Caco-2 (cell line): ENCODE measurements at regions not wholly inside any gene's neighbourhood (a gene's known extent, or its start where the extent isn't known, plus 50 kb on each side); places are given as distances from the start of the nearest gene placed in this dataset.

Source experiments
- BruUV-seq: library from RNA; stranded (reverse); fragments of 400-500 nt; replicated peaks from 2 replicates; lab custom pipeline; 2021; lab: Mats Ljungman, UMichigan
- CTCF ChIA-PET: fragments of 300-600 bp; sonication (Branson Sonifier 250); formaldehyde crosslinking; loops from one replicate; lab custom pipeline; 2022; ENCODE audit warnings: antibody characterized with exemption; lab: Charles Lee
- POLR2A ChIA-PET: fragments of 300-600 bp; sonication (Branson Sonifier 250); formaldehyde crosslinking; loops from one replicate; lab custom pipeline; 2022; ENCODE audit warnings: antibody characterized with exemption; lab: Charles Lee
- DNase-seq, 2 experiments: peaks; one replicate each; pipeline versions ENCODE4 v3.0.0 to v3.0.0-alpha.2; 2020 to 2022
- H3K27me3 ChIP-seq: replicated peaks from 2 replicates; pipeline ENCODE4 v1.6.0; 2011; ENCODE audit warnings: low read length; ENCODE audit not compliant: control insufficient read depth, insufficient read depth
- H3K36me3 ChIP-seq: 2 replicates; pipeline ENCODE4 v1.5.1; 2011; ENCODE audit warnings: low read length; ENCODE audit not compliant: control insufficient read depth, insufficient read depth
- H3K4me1 ChIP-seq: fragments of 250-450 bp; sonication (Bioruptor Pico); 2 replicates; pipeline ENCODE4 v1.5.1; 2020; ENCODE audit warnings: mild to moderate bottlenecking
- H3K4me3 ChIP-seq: 2 replicates; pipeline ENCODE4 v1.5.1; 2011; ENCODE audit warnings: low read depth, mild to moderate bottlenecking, control low read depth, low read length
- H3K9me3 ChIP-seq: fragments of 250-450 bp; sonication (Bioruptor Pico); 2 replicates; pipeline ENCODE4 v1.5.1; 2020; ENCODE audit warnings: mild to moderate bottlenecking, moderate library complexity
- H3K27ac Mint-ChIP-seq: one replicate; pipeline ENCODE4 v1.8.0; 2022; ENCODE audit warnings: mixed read lengths; ENCODE audit not compliant: unreplicated experiment
- H3K27me3 Mint-ChIP-seq: one replicate; pipeline ENCODE4 v1.8.0; 2022; ENCODE audit warnings: mixed read lengths; ENCODE audit not compliant: insufficient read depth, unreplicated experiment
- H3K36me3 Mint-ChIP-seq: one replicate; pipeline ENCODE4 v1.8.0; 2022; ENCODE audit warnings: mild to moderate bottlenecking, mixed read lengths; ENCODE audit not compliant: insufficient read depth, unreplicated experiment
- H3K4me1 Mint-ChIP-seq: one replicate; pipeline ENCODE4 v1.8.0; 2022; ENCODE audit warnings: low read depth, mixed read lengths; ENCODE audit not compliant: unreplicated experiment
- H3K4me3 Mint-ChIP-seq: one replicate; pipeline ENCODE4 v1.8.0; 2022; ENCODE audit warnings: mild to moderate bottlenecking, moderate library complexity, mixed read lengths; ENCODE audit not compliant: unreplicated experiment
- H3K9me3 Mint-ChIP-seq: one replicate; pipeline ENCODE4 v1.8.0; 2022; ENCODE audit warnings: mixed read lengths; ENCODE audit not compliant: unreplicated experiment
- CTCF ChIP-seq, 2 experiments: fragments of 200-600 bp in 1 of 2; IDR thresholded peaks; 1 replicate in 1 of 2; 2 replicates in 1 of 2; pipeline versions ENCODE4 v1.5.1 to v1.8.0; 2011 to 2022; ENCODE audit warnings: antibody characterized with exemption in 1 of 2, control low read depth in 1 of 2, inconsistent platforms in 1 of 2, low read depth in 1 of 2, low read length in 1 of 2, mild to moderate bottlenecking in 1 of 2, moderate library complexity in 1 of 2; ENCODE audit not compliant: insufficient read depth in 1 of 2, severe bottlenecking in 1 of 2, unreplicated experiment in 1 of 2
- intact Hi-C: fragments of 100-400 bp; cut with micrococcal nuclease; formaldehyde crosslinking; loops from one replicate; pipeline ENCODE4 v1.10.0; 2022; ENCODE audit not compliant: unreplicated experiment

- H3K4me1 ChIP-seq: no peaks in the 10 kb centered on the region
- H3K36me3 ChIP-seq: no peaks in the 10 kb centered on the region
- DNase-seq: no peak
- H3K4me3 Mint-ChIP-seq: no peak overlapping the region
- H3K9me3 ChIP-seq: no peaks in the 10 kb centered on the region
- POLR2A ChIA-PET: no interaction called here
- no TSS peak for BruUV-seq
- no peaks in the 10 kb centered on the region for H3K27me3 ChIP-seq
- intact Hi-C loops: no loop called here
- no peaks in the 10 kb centered on the region for H3K36me3 Mint-ChIP-seq
- H3K27ac Mint-ChIP-seq: no peak overlapping the region
- H3K27me3 Mint-ChIP-seq: peaks cover 1% of the 10 kb centered on the region
- no peaks in the 10 kb centered on the region for H3K9me3 Mint-ChIP-seq
- CTCF ChIA-PET: no interaction called here
- H3K4me3 ChIP-seq: no peak overlapping the region
- H3K4me1 Mint-ChIP-seq: no peaks in the 10 kb centered on the region
- no peak for TF ChIP-seq CTCF (IDR thresholded peaks at IDR 0.05; ENCODE audit: insufficient read depth in 1 of 2, low read depth in 1 of 2, low read length in 1 of 2, severe bottlenecking in 1 of 2, unreplicated experiment in 1 of 2)
These were observed 274.3 kb downstream of the GAS1 start for GRCh38 chr9:86672966-86673365.

- Histone ChIP-seq H3K9me3 (no peaks in the 10 kb centered on the region), H3K27me3 (no peaks in the 10 kb centered on the region), H3K4me1 (no peaks in the 10 kb centered on the region), H3K36me3 (no peaks in the 10 kb centered on the region), H3K4me3 (no peak overlapping the region)
- BruUV-seq: no TSS peak
- Mint-ChIP-seq H3K4me1 (no peaks in the 10 kb centered on the region), H3K36me3 (no peaks in the 10 kb centered on the region), H3K27ac (no peak overlapping the region), H3K9me3 (no peaks in the 10 kb centered on the region), H3K4me3 (no peak overlapping the region), H3K27me3 (peaks cover 3% of the 10 kb centered on the region)
- intact Hi-C loops: no loop called here
- TF ChIP-seq CTCF (IDR thresholded peaks at IDR 0.05; ENCODE audit: insufficient read depth in 1 of 2, low read depth in 1 of 2, low read length in 1 of 2, severe bottlenecking in 1 of 2, unreplicated experiment in 1 of 2): no peak
- DNase-seq: no peak
- POLR2A ChIA-PET: no interaction called here
- CTCF ChIA-PET: no interaction called here
These were observed 275.0 kb downstream of the GAS1 start for GRCh38 chr9:86672301-86672700.

- intact Hi-C loops: no loop called here
- TF ChIP-seq CTCF (IDR thresholded peaks at IDR 0.05; ENCODE audit: insufficient read depth in 1 of 2, low read depth in 1 of 2, low read length in 1 of 2, severe bottlenecking in 1 of 2, unreplicated experiment in 1 of 2): no peak
- H3K27ac Mint-ChIP-seq: no peak overlapping the region
- Histone ChIP-seq H3K4me3 (no peak overlapping the region), H3K36me3 (no peaks in the 10 kb centered on the region), H3K27me3 (no peaks in the 10 kb centered on the region), H3K4me1 (no peaks in the 10 kb centered on the region), H3K9me3 (no peaks in the 10 kb centered on the region)
- no peaks in the 10 kb centered on the region for H3K4me1 Mint-ChIP-seq
- peaks cover 6% of the 10 kb centered on the region for H3K27me3 Mint-ChIP-seq
- DNase-seq: no peak
- H3K36me3 Mint-ChIP-seq: no peaks in the 10 kb centered on the region
- no TSS peak for BruUV-seq
- POLR2A ChIA-PET: no interaction called here
- no peaks in the 10 kb centered on the region for H3K9me3 Mint-ChIP-seq
- H3K4me3 Mint-ChIP-seq: no peak overlapping the region
- CTCF ChIA-PET: no interaction called here
These were observed 276.3 kb downstream of the GAS1 start for GRCh38 chr9:86671018-86671417.
